ENCODE measurements at regions not wholly inside any gene's neighbourhood (a gene's known extent, or its start where the extent isn't known, plus 50 kb on each side); places are given as distances from the start of the nearest gene placed in this dataset.

GRCh38 chr1:102118150-102118549 is 121.4 kb upstream of the OLFM3 start:
- Histone ChIP-seq H3K4ac (ENCODE audit: low read depth, low read length) (no peak overlapping the region), H3K9me3 (ENCODE audit: control insufficient read depth, insufficient read depth, low read length) (peaks cover 9% of the 10 kb centered on the region), H4K20me1 (ENCODE audit: insufficient read depth, low read length) (no peaks in the 10 kb centered on the region), H3K9me1 (ENCODE audit: insufficient read depth, low read length) (no peaks in the 10 kb centered on the region), H4K8ac (ENCODE audit: low read depth in 2 of 2, low read length in 2 of 2) (no peak overlapping the region), H3K18ac (ENCODE audit: low read depth, low read length) (no peak overlapping the region), H2AK5ac (ENCODE audit: low read depth, low read length) (no peak overlapping the region), H3K56ac (ENCODE audit: extremely low read depth, insufficient read depth, low read length) (no peak overlapping the region), H3K27ac (ENCODE audit: insufficient read depth, low read length) (no peak overlapping the region), H3K14ac (replicated peaks; ENCODE audit: low read depth, low read length) (no peak overlapping the region), H3K4me2 (ENCODE audit: low read depth, low read length) (no peak overlapping the region), H3K4me1 (ENCODE audit: control insufficient read depth, insufficient read depth, low read length) (no peaks in the 10 kb centered on the region), H3K9ac (ENCODE audit: low read depth, low read length) (no peak overlapping the region), H2BK20ac (ENCODE audit: low read depth, low read length) (no peak overlapping the region), H2AK9ac (replicated peaks; ENCODE audit: low read depth, low read length, poor library complexity) (no peak overlapping the region), H2BK120ac (ENCODE audit: low read depth, low read length) (no peak overlapping the region), H3K79me1 (ENCODE audit: low read depth in 1 of 2, low read length in 2 of 2) (no peaks in the 10 kb centered on the region), H3K4me3 (ENCODE audit: insufficient read depth, low read depth, low read length) (no peak overlapping the region), H4K91ac (ENCODE audit: insufficient read depth, low read depth, low read length) (no peak overlapping the region), H2BK15ac (ENCODE audit: low read depth, low read length) (no peak overlapping the region), H3K27me3 (ENCODE audit: control insufficient read depth, insufficient read depth, low read length) (no peaks in the 10 kb centered on the region), H4K5ac (ENCODE audit: low read depth, low read length) (no peak overlapping the region), H2AFZ (replicated peaks; ENCODE audit: low read length, poor library complexity) (no peak overlapping the region), H3K36me3 (ENCODE audit: control insufficient read depth, insufficient read depth, low read length) (no peaks in the 10 kb centered on the region), H2BK5ac (ENCODE audit: low read depth, low read length, poor library complexity, severe bottlenecking) (no peak overlapping the region), H3K23ac (ENCODE audit: low read depth, low read length) (no peak overlapping the region)
- intact Hi-C loops (cut with micrococcal nuclease) (no loop called here), dilution Hi-C loops (cut with HindIII; ENCODE audit: low sequenced_read_pairs, unreplicated experiment) (no loop called here), in situ Hi-C loops (cut with MboI; ENCODE audit: low sequenced_read_pairs) (no loop called here)
- WGBS, 2 experiments (ENCODE audit: extremely low coverage in 2 of 2, insufficient read length in 1 of 2): no CpG with 5 or more reads among the region's 3 CpGs
- TF ChIP-seq MXI1 (IDR thresholded peaks at IDR 0.05; ENCODE audit: borderline replicate concordance, low read depth, low read length): no peak
- TF ChIP-seq, protein P1, sequence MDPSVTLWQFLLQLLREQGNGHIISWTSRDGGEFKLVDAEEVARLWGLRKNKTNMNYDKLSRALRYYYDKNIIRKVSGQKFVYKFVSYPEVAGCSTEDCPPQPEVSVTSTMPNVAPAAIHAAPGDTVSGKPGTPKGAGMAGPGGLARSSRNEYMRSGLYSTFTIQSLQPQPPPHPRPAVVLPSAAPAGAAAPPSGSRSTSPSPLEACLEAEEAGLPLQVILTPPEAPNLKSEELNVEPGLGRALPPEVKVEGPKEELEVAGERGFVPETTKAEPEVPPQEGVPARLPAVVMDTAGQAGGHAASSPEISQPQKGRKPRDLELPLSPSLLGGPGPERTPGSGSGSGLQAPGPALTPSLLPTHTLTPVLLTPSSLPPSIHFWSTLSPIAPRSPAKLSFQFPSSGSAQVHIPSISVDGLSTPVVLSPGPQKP (IDR thresholded peaks at IDR 0.05; ENCODE audit: borderline replicate concordance, low read depth, low read length): no peak
- TF ChIP-seq RFX5 (IDR thresholded peaks at IDR 0.05; ENCODE audit: low read depth, low read length): no peak
- TF ChIP-seq MAZ (IDR thresholded peaks at IDR 0.05; ENCODE audit: borderline replicate concordance, low read depth, low read length): no peak
- TF ChIP-seq POLR2A (IDR thresholded peaks at IDR 0.05; ENCODE audit: low read depth, low read length): no peak
- TF ChIP-seq, protein P2, sequence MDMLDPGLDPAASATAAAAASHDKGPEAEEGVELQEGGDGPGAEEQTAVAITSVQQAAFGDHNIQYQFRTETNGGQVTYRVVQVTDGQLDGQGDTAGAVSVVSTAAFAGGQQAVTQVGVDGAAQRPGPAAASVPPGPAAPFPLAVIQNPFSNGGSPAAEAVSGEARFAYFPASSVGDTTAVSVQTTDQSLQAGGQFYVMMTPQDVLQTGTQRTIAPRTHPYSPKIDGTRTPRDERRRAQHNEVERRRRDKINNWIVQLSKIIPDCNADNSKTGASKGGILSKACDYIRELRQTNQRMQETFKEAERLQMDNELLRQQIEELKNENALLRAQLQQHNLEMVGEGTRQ (IDR thresholded peaks at IDR 0.05; ENCODE audit: low read depth, low read length): no peak
- TF ChIP-seq CEBPB (IDR thresholded peaks at IDR 0.05; ENCODE audit: low read depth, low read length): no peak
- no peak for TF ChIP-seq SMC3 (IDR thresholded peaks at IDR 0.05; ENCODE audit: low read depth, low read length)
- TF ChIP-seq, protein P3, sequence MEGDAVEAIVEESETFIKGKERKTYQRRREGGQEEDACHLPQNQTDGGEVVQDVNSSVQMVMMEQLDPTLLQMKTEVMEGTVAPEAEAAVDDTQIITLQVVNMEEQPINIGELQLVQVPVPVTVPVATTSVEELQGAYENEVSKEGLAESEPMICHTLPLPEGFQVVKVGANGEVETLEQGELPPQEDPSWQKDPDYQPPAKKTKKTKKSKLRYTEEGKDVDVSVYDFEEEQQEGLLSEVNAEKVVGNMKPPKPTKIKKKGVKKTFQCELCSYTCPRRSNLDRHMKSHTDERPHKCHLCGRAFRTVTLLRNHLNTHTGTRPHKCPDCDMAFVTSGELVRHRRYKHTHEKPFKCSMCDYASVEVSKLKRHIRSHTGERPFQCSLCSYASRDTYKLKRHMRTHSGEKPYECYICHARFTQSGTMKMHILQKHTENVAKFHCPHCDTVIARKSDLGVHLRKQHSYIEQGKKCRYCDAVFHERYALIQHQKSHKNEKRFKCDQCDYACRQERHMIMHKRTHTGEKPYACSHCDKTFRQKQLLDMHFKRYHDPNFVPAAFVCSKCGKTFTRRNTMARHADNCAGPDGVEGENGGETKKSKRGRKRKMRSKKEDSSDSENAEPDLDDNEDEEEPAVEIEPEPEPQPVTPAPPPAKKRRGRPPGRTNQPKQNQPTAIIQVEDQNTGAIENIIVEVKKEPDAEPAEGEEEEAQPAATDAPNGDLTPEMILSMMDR (conservative IDR thresholded peaks at IDR 0.05; ENCODE audit: low read depth, low read length): no peak
- no peak for TF ChIP-seq NFE2L2 (IDR thresholded peaks at IDR 0.05; ENCODE audit: low read depth, low read length)
- no peak for TF ChIP-seq MAFK (IDR thresholded peaks at IDR 0.05; ENCODE audit: low read depth, low read length)
- TF ChIP-seq FOS (IDR thresholded peaks at IDR 0.05; ENCODE audit: low read depth, low read length): no peak
- no peak for TF ChIP-seq BHLHE40 (IDR thresholded peaks at IDR 0.05; ENCODE audit: low read depth, low read length)
- no peak for TF ChIP-seq RCOR1 (IDR thresholded peaks at IDR 0.05; ENCODE audit: insufficient replicate concordance, low read length)
- TF ChIP-seq RAD21 (IDR thresholded peaks at IDR 0.05; ENCODE audit: low read length): no peak
- TF ChIP-seq CHD1 (IDR thresholded peaks at IDR 0.05; ENCODE audit: low read depth, low read length): no peak
- ChIA-PET CTCF (no interaction called here), POLR2A (ENCODE audit: unreplicated experiment) (no interaction called here)
- ATAC-seq (ENCODE audit: low read depth) (no peak), DNase-seq (no peak)
- BruUV-seq (replicated peaks): no TSS peak
